Bone marrow (tissue), 2 donors: ENCODE measurements at regions not wholly inside any gene's neighbourhood (a gene's known extent, or its start where the extent isn't known, plus 50 kb on each side); places are given as distances from the start of the nearest gene placed in this dataset.

ENCODE experiments used
- DNase-seq, 2 donors: peaks; one replicate each; lab custom pipeline; 2025; lab: John Stamatoyannopoulos, UW

DNA sequence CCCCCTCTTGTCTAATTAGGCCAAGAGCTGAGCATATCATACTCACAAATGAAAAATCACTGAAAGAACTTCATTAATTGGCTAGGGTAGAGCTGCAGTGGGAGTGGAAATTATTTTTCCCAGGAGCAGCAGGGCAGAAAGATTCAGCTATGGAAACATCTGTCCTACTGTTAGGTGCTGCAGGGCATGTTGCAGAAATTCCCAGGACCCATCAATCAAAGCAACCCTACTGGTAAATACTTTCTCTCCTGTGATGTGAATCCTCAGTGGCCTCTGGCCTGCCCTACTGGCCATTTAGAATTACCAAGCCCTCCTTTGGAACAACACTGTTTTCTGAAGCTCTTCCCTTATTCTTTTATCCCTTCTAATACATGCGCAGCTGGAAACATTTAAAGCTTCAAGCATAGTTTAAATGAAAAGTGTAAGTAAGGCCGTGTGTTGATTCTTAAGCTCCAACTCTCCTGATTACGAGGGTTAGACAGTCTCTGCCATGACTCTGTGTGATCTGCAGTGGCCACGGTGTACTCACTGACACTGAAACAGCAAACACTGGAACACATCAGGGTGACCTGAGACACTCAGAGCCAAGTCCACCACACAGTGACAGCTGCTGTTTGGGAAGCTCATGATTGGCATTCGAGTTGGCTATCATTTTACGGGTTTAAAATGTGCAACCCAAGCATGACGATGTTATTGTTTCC, 62.6 kb upstream of the TMCC3 start:
- DNase-seq, result no peak

GRCh38 chr12:94710933-94711332, 60.6 kb upstream of the TMCC3 start:
- no peak for DNase-seq

GRCh38 chr12:94707892-94708291, 57.5 kb upstream of the TMCC3 start:
- no peak for DNase-seq

GRCh38 chr12:94707036-94707435, 56.7 kb upstream of the TMCC3 start:
- no peak for DNase-seq

DNA sequence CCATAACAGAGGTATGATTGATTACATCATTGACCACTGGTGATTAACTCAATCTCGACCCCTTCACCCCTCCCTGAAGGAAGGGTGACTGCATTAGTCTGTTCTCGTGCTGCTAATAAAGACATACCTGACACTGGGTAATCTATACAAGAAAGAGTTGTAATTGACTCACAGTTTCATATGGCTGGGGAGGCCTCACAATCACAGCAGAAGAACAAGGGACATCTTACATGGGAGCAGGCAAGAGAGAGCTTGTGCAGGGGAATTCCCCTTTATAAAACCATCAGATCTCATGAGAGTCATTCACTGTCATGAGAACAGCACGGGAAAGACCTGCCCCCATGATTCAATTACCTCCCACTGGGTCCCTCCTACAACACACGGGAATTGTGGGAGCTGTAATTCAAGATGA, 55.9 kb upstream of the TMCC3 start:
- no peak for DNase-seq

DNA sequence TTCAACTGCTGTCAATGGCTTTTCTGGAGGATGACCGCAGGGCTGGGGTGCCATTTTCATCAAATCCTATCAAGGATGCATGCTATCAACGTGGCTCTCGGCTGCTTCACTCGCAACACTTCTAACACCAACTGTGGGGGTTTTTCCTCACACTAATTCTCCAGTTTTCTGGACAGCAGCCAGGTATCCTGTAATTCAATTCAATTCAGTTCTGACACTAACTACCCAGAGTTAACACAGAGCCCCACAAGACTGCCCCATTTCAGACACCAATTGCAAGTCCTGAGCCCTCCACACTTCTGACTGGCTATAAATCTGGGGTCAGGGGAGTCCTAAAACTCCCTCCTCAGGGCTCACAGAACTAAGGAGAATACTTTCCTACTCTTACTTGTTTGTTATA, 55.3 kb upstream of the TMCC3 start:
- no peak for DNase-seq

GRCh38 chr12:94704452-94705306, 54.3 kb upstream of the TMCC3 start:
- no peak for DNase-seq

GRCh38 chr12:94702696-94703095, 52.3 kb upstream of the TMCC3 start:
- DNase-seq, result no peak

GRCh38 chr12:94701711-94702110, 51.4 kb upstream of the TMCC3 start:
- DNase-seq, result no peak

DNA sequence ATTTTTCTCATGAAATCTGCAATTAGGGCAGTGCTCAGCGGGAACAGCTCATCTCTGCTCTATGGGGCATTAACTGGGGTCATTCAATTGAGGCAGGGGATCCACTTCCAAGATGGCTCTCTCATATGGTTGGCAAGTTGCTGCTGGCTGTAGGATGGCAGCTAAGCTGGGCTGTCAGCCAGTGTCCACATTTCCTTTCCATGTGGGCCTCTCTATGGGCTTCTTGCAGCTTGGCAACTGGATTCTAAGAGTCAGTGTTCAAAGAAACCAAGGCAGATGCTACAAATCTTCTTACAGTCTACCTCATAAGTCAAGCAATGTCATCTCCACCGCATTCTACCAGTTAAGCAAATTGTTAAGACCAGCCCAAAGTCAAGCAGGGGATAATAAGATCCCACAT, 50.3 kb upstream of the TMCC3 start:
- no peak for DNase-seq
